ENCODE measurements at regions not wholly inside any gene's neighbourhood (a gene's known extent, or its start where the extent isn't known, plus 50 kb on each side); places are given as distances from the start of the nearest gene placed in this dataset.

DNA sequence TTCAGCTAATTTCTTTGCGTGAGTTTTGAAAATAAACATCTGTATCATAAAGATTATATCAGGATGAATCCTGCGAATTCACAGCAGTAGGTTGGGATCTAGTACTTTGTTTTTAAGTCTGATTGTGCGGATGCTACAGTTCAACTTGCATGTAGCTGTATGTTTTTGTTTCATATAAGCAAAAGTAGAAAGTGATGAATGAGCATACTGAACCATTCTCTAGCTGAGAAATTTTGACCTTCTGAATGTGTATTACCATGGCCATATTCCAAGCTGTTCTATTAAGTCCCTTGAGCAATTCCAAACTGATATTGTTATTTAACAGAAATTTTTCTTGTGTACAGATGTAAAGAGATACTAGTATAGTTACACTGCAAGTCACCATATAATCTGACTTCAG lies 358.8 kb upstream of the MEOX2 start:
- TF ChIP-seq MAX (IDR thresholded peaks at IDR 0.05; ENCODE audit: low read depth, low read length): no peak
- TF ChIP-seq CTCF (IDR thresholded peaks at IDR 0.05; ENCODE audit: low read depth, low read length): no peak
- TF ChIP-seq POLR2A (IDR thresholded peaks at IDR 0.05; ENCODE audit: extremely low read depth, insufficient read length): no peak
- TF ChIP-seq MYC (IDR thresholded peaks at IDR 0.05; ENCODE audit: low read depth, low read length): no peak

Data from NB4 (cell line).